Osteoblast (primary cell): ENCODE measurements at regions not wholly inside any gene's neighbourhood (a gene's known extent, or its start where the extent isn't known, plus 50 kb on each side); places are given as distances from the start of the nearest gene placed in this dataset.

Experiments used
- DNase-seq: peaks from one replicate; pipeline ENCODE4 v3.0.0; 2011; ENCODE audit warnings: low spot score, mixed read lengths; ENCODE audit not compliant: insufficient read length; ENCODE audit errors: missing footprints
- H2AFZ ChIP-seq: 2 replicates; pipeline ENCODE4 v1.6.0; 2011; ENCODE audit warnings: mild to moderate bottlenecking, low read length
- H3K27ac ChIP-seq: 2 replicates; pipeline ENCODE4 v1.5.1; 2011; ENCODE audit warnings: mild to moderate bottlenecking, low read depth, low read length, moderate library complexity
- H3K27me3 ChIP-seq: 2 replicates; pipeline ENCODE4 v1.6.0; 2012; ENCODE audit warnings: mild to moderate bottlenecking, control low read depth, inconsistent platforms, low read length, moderate library complexity; ENCODE audit not compliant: insufficient read depth
- H3K36me3 ChIP-seq: 2 replicates; pipeline ENCODE4 v1.5.1; 2011; ENCODE audit warnings: mild to moderate bottlenecking, low read length, control low read depth, moderate library complexity; ENCODE audit not compliant: insufficient read depth
- H3K4me1 ChIP-seq: 2 replicates; pipeline ENCODE4 v1.5.1; 2011; ENCODE audit warnings: mild to moderate bottlenecking, low read length, control low read depth, moderate library complexity; ENCODE audit not compliant: insufficient read depth
- H3K4me2 ChIP-seq: 2 replicates; pipeline ENCODE4 v1.6.0; 2011; ENCODE audit warnings: mild to moderate bottlenecking, low read length; ENCODE audit not compliant: insufficient read depth
- H3K4me3 ChIP-seq: fragments of 200-600 bp; sonication (generic); 3 replicates; pipeline ENCODE4 v1.5.1; 2012; ENCODE audit warnings: mild to moderate bottlenecking, low read length, inconsistent platforms; ENCODE audit not compliant: insufficient read depth
- H3K79me2 ChIP-seq: 2 replicates; pipeline ENCODE4 v1.6.0; 2012; ENCODE audit warnings: mild to moderate bottlenecking, low read length, control low read depth, inconsistent platforms; ENCODE audit not compliant: insufficient read depth
- H3K9me3 ChIP-seq: 2 replicates; pipeline ENCODE4 v1.5.1; 2011; ENCODE audit warnings: low read depth, low read length, control low read depth
- H4K20me1 ChIP-seq: 2 replicates; pipeline ENCODE4 v1.6.0; 2012; ENCODE audit warnings: mild to moderate bottlenecking, low read length, control low read depth; ENCODE audit not compliant: insufficient read depth
- CTCF ChIP-seq: IDR thresholded peaks from 2 replicates; pipeline ENCODE4 v1.5.1; 2011; ENCODE audit warnings: mild to moderate bottlenecking, low read depth, low read length, moderate library complexity; ENCODE audit errors: extremely low read depth

GRCh38 chr17:83187782-83188311, 108.4 kb downstream of the METRNL start:
- no peaks in the 10 kb centered on the region for H4K20me1 ChIP-seq
- no peak overlapping the region for H3K27ac ChIP-seq
- peaks cover 24% of the 10 kb centered on the region for H3K4me1 ChIP-seq
- H3K79me2 ChIP-seq = no peaks in the 10 kb centered on the region
- H3K4me3 ChIP-seq = no peak overlapping the region
- peaks cover 4% of the 10 kb centered on the region for H3K9me3 ChIP-seq
- H3K27me3 ChIP-seq = no peaks in the 10 kb centered on the region
- no peaks in the 10 kb centered on the region for H3K36me3 ChIP-seq
- H3K4me2 ChIP-seq = no peak overlapping the region
- no peak overlapping the region for H2AFZ ChIP-seq
- no peak for TF ChIP-seq CTCF
- DNase-seq = peak; percentile 34

- peak overlapping the region; percentile 91 for H3K27ac ChIP-seq
- H4K20me1 ChIP-seq = no peaks in the 10 kb centered on the region
- TF ChIP-seq CTCF = no peak
- H2AFZ ChIP-seq = peak overlapping the region; percentile 78
- H3K79me2 ChIP-seq = no peaks in the 10 kb centered on the region
- peaks cover 4% of the 10 kb centered on the region for H3K9me3 ChIP-seq
- H3K27me3 ChIP-seq = no peaks in the 10 kb centered on the region
- peak overlapping the region; percentile 16 for H3K4me2 ChIP-seq
- peaks cover 35% of the 10 kb centered on the region for H3K4me1 ChIP-seq
- DNase-seq = peak; percentile 95
- no peaks in the 10 kb centered on the region for H3K36me3 ChIP-seq
- peak overlapping the region; percentile 35 for H3K4me3 ChIP-seq
Measured at GRCh38 chr17:83189044-83190003, 109.9 kb downstream of the METRNL start.

GRCh38 chr17:83190004-83190385, 110.6 kb downstream of the METRNL start:
- Histone ChIP-seq H3K4me3 (peak overlapping the region; percentile 35), H3K4me2 (peak overlapping the region; percentile 16), H3K4me1 (peaks cover 41% of the 10 kb centered on the region), H2AFZ (peak overlapping the region; percentile 78), H3K36me3 (no peaks in the 10 kb centered on the region), H3K9me3 (peaks cover 4% of the 10 kb centered on the region), H3K27ac (peak overlapping the region; percentile 91), H3K27me3 (no peaks in the 10 kb centered on the region), H4K20me1 (no peaks in the 10 kb centered on the region), H3K79me2 (no peaks in the 10 kb centered on the region)
- no peak for DNase-seq
- no peak for TF ChIP-seq CTCF
